Right lobe of liver (tissue), 6 donors: ENCODE measurements at regions not wholly inside any gene's neighbourhood (a gene's known extent, or its start where the extent isn't known, plus 50 kb on each side); places are given as distances from the start of the nearest gene placed in this dataset.

Experiments used
- ATAC-seq, 4 donors: fragments of 200-7000 bp; cut with Tn5 transposase; one replicate each; pipeline ENCODE4 v1.9.1; 2020; ENCODE audit warnings: mild to moderate bottlenecking in 4 of 4, moderate library complexity in 4 of 4
- DNase-seq, 3 donors: peaks; one replicate each; pipeline ENCODE4 v3.0.0-alpha.2; 2020
- H3K27ac ChIP-seq, 3 donors: fragments of 200-600 bp; one replicate each; pipeline ENCODE4 v1.8.0; 2022
- H3K27me3 ChIP-seq, 2 donors: fragments of 200-600 bp; one replicate each; pipeline ENCODE4 v1.8.0; 2022
- H3K36me3 ChIP-seq, 4 donors: fragments of 200-600 bp; sonication (generic) in 1 of 4; one replicate each; pipeline versions ENCODE4 v1.5.1 to v1.8.0; 2017 to 2022; ENCODE audit warnings: control low read depth in 1 of 4
- H3K4me1 ChIP-seq, 4 donors: fragments of 200-600 bp; sonication (generic) in 1 of 4; one replicate each; pipeline versions ENCODE4 v1.5.1 to v1.8.0; 2017 to 2022; ENCODE audit warnings: control low read depth in 1 of 4
- H3K4me3 ChIP-seq, 3 donors: fragments of 200-600 bp; one replicate each; pipeline ENCODE4 v1.8.0; 2022
- H3K9me3 ChIP-seq, 4 donors: fragments of 200-600 bp; sonication (generic) in 1 of 4; one replicate each; pipeline versions ENCODE4 v1.5.1 to v1.8.0; 2017 to 2022; ENCODE audit warnings: control low read depth in 1 of 4
- CTCF ChIP-seq, 4 donors: fragments of 200-600 bp in 3 of 4; fragments of 450-650 bp in 1 of 4; IDR thresholded peaks; one replicate each; pipeline versions ENCODE4 v1.5.1 to v1.8.0; 2016 to 2022; ENCODE audit warnings: antibody characterized with exemption in 4 of 4, mild to moderate bottlenecking in 2 of 4
- POLR2A ChIP-seq: fragments of 450-650 bp; IDR thresholded peaks from one replicate; pipeline ENCODE4 v1.6.1; 2017; ENCODE audit warnings: antibody characterized with exemption, mild to moderate bottlenecking
- WGBS: methylation state at CpG from one replicate; pipeline ENCODE4 v1.1.6; 2018; ENCODE audit warnings: low coverage, low lambda C conversion rate; ENCODE audit not compliant: insufficient coverage; ENCODE audit errors: missing lambda C conversion rate; 5-methylcytosine and 5-hydroxymethylcytosine counted together
- intact Hi-C, 2 donors: fragments of 100-400 bp; cut with DNase I; formaldehyde crosslinking; loops; one replicate each; pipeline versions ENCODE4 v1.11.2 to v1.14.1; 2022
- donor health status: DM: no; HTN: yes; CAD: no.
- donor health status: DM: no; HTN: no; CAD: no.
- donor health status: DM: no; HTN: no; CAD: no.
- donor health status: DM: no; HTN: yes; CAD: no.
- donor health status: DM: no; HTN: yes; CAD: no.

- Histone ChIP-seq H3K9me3 (no peaks in the 10 kb centered on the region), H3K27ac (peak overlapping the region in 2 of 3 donors; percentile 27 to 41), H3K36me3 (no peaks in the 10 kb centered on the region), H3K4me3 (no peak overlapping the region), H3K27me3 (no peaks in the 10 kb centered on the region), H3K4me1 (peaks cover 0 to 33% (median 8%) of the 10 kb centered on the region in 4 donors)
- DNase-seq (no peak), ATAC-seq (peak in 1 of 4 donors; percentile 6)
- WGBS, result 51% methylated on average over 5 of the region's 5 CpGs
- TF ChIP-seq CTCF (IDR thresholded peaks at IDR 0.05) (no peak), POLR2A (no peak)
- intact Hi-C loops, result no loop called here
Observed at GRCh38 chr5:173778784-173779304, 109.3 kb upstream of the CPEB4 start.

- Histone ChIP-seq H3K36me3 (no peaks in the 10 kb centered on the region), H3K27ac (peak overlapping the region in 1 of 3 donors; percentile 65), H3K4me3 (no peak overlapping the region), H3K4me1 (peaks cover 0 to 33% (median 8%) of the 10 kb centered on the region in 4 donors), H3K27me3 (no peaks in the 10 kb centered on the region), H3K9me3 (no peaks in the 10 kb centered on the region)
- intact Hi-C loops, result no loop called here
- TF ChIP-seq CTCF (IDR thresholded peaks at IDR 0.05) (no peak), POLR2A (no peak)
- 85% methylated on average over 7 of the region's 9 CpGs for WGBS
- DNase-seq, result no peak
- no peak for ATAC-seq
Observed at GRCh38 chr5:173780235-173781234, 107.6 kb upstream of the CPEB4 start.

- WGBS, result 26% methylated on average over 4 of the region's 4 CpGs
- Histone ChIP-seq H3K36me3 (no peaks in the 10 kb centered on the region), H3K9me3 (no peaks in the 10 kb centered on the region), H3K4me3 (no peak overlapping the region), H3K27ac (peak overlapping the region; percentile 29 to 69 (median 65)), H3K4me1 (peaks cover 0 to 33% (median 8%) of the 10 kb centered on the region in 4 donors), H3K27me3 (no peaks in the 10 kb centered on the region)
- TF ChIP-seq CTCF (IDR thresholded peaks at IDR 0.05) (no peak), POLR2A (no peak)
- intact Hi-C loops, result no loop called here
- DNase-seq, result no peak
- ATAC-seq, result peak in 1 of 4 donors; percentile 18
Observed at GRCh38 chr5:173781432-173781815, 106.7 kb upstream of the CPEB4 start.

- TF ChIP-seq CTCF (IDR thresholded peaks at IDR 0.05) (no peak), POLR2A (peak; percentile 46)
- WGBS, result 21% methylated on average over 8 of the region's 8 CpGs
- Histone ChIP-seq H3K9me3 (no peaks in the 10 kb centered on the region), H3K36me3 (no peaks in the 10 kb centered on the region), H3K27me3 (no peaks in the 10 kb centered on the region), H3K4me3 (no peak overlapping the region), H3K4me1 (peaks cover 0 to 28% (median 8%) of the 10 kb centered on the region in 4 donors), H3K27ac (peak overlapping the region; percentile 29 to 69 (median 65))
- DNase-seq, result peak; percentile 69 to 78 (median 73)
- ATAC-seq, result peak; percentile 70 to 82 (median 76)
- intact Hi-C loops, result no loop called here
Observed at GRCh38 chr5:173781816-173782670, 106.1 kb upstream of the CPEB4 start.
